Mucosa of stomach (tissue), 1 donor: ENCODE measurements at regions not wholly inside any gene's neighbourhood (a gene's known extent, or its start where the extent isn't known, plus 50 kb on each side); places are given as distances from the start of the nearest gene placed in this dataset.
"Not testable (repeated sequence)": the region's sequence is repeated elsewhere in the genome, so short reads cannot be mapped to it uniquely, and the experiment has no call there.

Experiments
- H3K27me3 ChIP-seq: one replicate; pipeline ENCODE4 v1.7.0; 2013; ENCODE audit warnings: mild to moderate bottlenecking, low read length; ENCODE audit not compliant: control insufficient read depth, insufficient read depth
- H3K36me3 ChIP-seq: one replicate; pipeline ENCODE4 v1.7.0; 2013; ENCODE audit warnings: low read length; ENCODE audit not compliant: control insufficient read depth, insufficient read depth
- H3K4me1 ChIP-seq: one replicate; pipeline ENCODE4 v1.7.0; 2013; ENCODE audit warnings: mild to moderate bottlenecking, low read length; ENCODE audit not compliant: control insufficient read depth, insufficient read depth
- H3K4me3 ChIP-seq: one replicate; pipeline ENCODE4 v1.7.0; 2013; ENCODE audit warnings: low read length
- H3K9ac ChIP-seq: one replicate; pipeline ENCODE4 v1.7.0; 2013; ENCODE audit warnings: mild to moderate bottlenecking, low read length, moderate library complexity
- H3K9me3 ChIP-seq: one replicate; pipeline ENCODE4 v1.7.0; 2013; ENCODE audit warnings: mild to moderate bottlenecking, low read length, moderate library complexity; ENCODE audit not compliant: control insufficient read depth
- donor health status: Pancreatic carcinoma.

DNA sequence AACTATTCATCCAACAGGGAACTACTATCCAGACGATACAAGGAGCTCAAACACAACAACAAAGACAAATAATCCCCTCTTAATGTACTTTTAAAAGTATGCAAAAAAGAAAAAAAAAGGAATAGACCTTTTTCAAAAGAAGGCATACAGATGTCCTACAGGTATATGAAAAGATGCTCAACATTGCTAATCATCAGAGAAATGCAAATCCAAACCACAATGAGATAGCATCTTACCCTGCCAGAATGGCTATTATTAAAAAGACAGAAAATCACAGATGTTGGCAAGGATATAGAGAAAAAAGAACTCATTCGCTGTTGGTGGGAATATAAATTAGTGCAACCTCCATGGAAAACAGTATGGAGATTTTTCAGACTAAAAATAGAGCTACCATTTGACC lies 67.1 kb upstream of the ENPP6 start:
- no peak overlapping the region for H3K4me3 ChIP-seq

DNA sequence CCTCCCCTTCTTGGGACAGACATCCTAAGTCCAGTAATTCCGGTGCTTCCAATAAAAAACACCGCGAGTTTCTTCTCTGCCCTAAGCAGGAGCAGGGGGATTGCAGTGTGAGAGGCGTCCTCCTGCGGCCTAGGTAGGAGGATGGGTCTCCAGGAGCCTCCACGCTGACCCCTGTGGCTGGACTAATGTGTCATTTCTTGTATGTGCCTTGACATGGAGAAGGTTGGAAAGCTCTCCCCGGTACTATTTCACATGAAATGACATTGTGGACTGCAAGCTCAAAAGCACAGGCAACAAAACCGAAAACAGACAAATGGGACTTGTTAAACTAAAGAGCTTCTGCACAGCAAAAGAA lies 66.6 kb upstream of the ENPP6 start:
- Histone ChIP-seq H3K4me1 (peaks cover 55% of the 10 kb centered on the region), H3K9me3 (no peaks in the 10 kb centered on the region), H3K9ac (no peak overlapping the region), H3K36me3 (no peaks in the 10 kb centered on the region), H3K4me3 (no peak overlapping the region), H3K27me3 (no peaks in the 10 kb centered on the region)

More for the DNA sequence above, 67.1 kb upstream of the ENPP6 start:
- H3K4me1 ChIP-seq = peaks cover 55% of the 10 kb centered on the region
- no peaks in the 10 kb centered on the region for H3K36me3 ChIP-seq
- no peaks in the 10 kb centered on the region for H3K9me3 ChIP-seq
- no peaks in the 10 kb centered on the region for H3K27me3 ChIP-seq
- H3K9ac ChIP-seq = no peak overlapping the region

DNA sequence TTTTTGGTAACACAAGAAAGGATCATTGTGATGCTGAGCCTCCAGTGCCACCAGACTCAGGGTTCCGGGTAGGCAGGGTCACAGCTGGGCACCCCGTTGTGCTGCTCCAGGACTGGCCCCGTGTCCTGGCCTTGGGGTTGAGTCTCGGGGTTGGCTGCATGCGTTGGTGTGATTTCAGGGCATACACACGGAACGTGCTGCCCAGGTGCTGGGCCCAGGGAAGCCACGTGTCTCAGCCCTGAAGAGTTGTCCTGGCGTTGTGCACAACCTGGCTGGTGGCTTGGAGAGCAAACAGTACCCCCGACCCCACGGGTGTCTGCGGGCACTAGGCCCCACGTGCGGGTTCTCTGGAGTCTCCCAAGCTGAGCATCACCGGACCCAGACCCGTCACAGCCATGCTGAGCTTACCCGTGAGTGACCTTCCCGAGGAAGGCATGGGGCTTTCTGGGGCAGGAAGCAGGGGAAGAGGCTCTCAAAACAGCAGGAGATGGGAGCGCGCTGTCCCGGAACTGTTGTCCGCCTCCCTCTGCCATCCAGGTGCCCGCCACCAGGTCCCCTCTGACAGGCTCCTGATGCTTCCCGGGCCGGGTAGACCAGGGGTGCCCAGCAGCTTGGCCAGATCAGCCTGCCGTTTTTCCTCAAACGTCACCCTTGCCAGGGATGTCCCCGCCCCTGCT lies 66.1 kb upstream of the ENPP6 start:
- Histone ChIP-seq H3K4me1 (peaks cover 49% of the 10 kb centered on the region), H3K9me3 (no peaks in the 10 kb centered on the region), H3K4me3 (no peak overlapping the region), H3K9ac (no peak overlapping the region), H3K36me3 (no peaks in the 10 kb centered on the region), H3K27me3 (no peaks in the 10 kb centered on the region)

- Histone ChIP-seq H3K9me3 (no peaks in the 10 kb centered on the region), H3K36me3 (no peaks in the 10 kb centered on the region), H3K27me3 (no peaks in the 10 kb centered on the region), H3K9ac (no peak overlapping the region), H3K4me3 (no peak overlapping the region), H3K4me1 (peaks cover 43% of the 10 kb centered on the region)
Observed at GRCh38 chr4:184282895-184283654, 65.4 kb upstream of the ENPP6 start.

- peak overlapping the region; percentile 9 for H3K9ac ChIP-seq
- H3K36me3 ChIP-seq = no peaks in the 10 kb centered on the region
- H3K4me1 ChIP-seq = peaks cover 35% of the 10 kb centered on the region
- no peaks in the 10 kb centered on the region for H3K27me3 ChIP-seq
- H3K9me3 ChIP-seq = no peaks in the 10 kb centered on the region
- H3K4me3 ChIP-seq = no peak overlapping the region
Observed at GRCh38 chr4:184282251-184282713, 64.6 kb upstream of the ENPP6 start.

DNA sequence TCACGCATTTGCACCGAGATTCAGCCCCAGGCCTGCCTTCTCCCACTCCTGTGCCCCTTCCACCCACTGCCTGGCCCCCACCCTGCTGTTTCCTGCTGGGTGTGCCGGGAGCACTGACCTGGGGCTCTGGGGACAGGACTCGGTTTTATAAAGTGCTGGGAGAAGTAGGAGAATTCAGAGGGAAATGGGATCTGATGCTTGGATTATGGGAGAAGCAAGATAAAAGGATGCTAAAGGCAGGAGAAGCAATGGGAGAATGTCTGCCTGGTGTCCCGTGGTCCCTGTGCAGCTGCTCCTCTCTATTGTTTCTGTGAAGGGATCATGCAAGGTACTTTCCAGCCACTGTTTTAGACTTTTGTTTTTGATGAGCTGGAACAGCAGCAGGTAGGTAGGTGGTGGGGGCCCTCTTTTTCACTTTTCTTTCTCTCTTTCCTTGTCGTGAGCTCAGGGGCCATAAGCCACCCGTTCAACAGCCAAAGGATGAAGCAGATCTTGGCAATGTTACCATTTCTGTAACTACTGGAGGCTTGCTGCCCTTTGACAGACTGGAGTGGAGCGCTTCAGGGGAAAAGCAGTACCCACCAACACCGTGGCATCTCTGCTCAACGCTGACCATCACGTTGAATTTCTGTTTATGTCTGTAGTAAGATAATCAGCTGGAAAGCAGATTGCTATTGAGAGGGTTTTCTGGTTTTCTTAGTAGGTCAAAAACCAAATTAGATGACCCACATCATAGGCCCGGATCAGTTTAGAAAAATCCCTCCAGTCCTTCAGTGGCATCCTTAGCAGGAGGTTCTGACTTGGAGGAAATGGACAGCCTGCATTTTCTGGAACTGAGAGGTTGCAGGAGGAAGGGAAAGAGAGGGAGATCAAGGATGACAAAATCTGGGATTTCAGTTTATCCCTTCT lies 63.8 kb upstream of the ENPP6 start:
- Histone ChIP-seq H3K9ac (no peak overlapping the region), H3K9me3 (no peaks in the 10 kb centered on the region), H3K4me3 (no peak overlapping the region), H3K4me1 (peaks cover 34% of the 10 kb centered on the region), H3K27me3 (no peaks in the 10 kb centered on the region), H3K36me3 (no peaks in the 10 kb centered on the region)

DNA sequence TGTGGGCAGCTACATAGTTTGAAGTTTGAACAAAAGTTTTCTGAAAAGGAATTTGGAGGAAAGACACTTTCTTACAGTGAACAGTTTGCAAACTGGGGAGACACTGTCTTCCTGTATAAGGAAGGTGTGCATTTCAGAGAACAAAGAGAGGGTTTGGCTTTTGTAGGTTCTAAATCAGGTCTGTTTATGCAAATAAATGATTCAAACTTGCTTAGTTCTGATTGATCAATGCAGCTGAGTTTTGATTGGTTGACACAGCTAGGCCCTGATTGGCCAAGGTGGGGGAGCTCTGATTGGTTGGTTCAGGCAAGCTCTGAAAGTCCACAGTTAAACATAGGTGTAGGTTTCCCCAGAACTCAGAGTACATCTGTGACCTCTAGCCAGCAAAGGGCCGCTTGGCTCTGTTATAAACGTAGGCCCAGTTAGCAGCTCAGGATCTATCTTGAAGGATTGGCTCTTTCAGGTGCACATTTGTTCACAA lies 63.0 kb upstream of the ENPP6 start:
- no peaks in the 10 kb centered on the region for H3K36me3 ChIP-seq
- H3K9ac ChIP-seq = no peak overlapping the region
- peaks cover 34% of the 10 kb centered on the region for H3K4me1 ChIP-seq
- H3K4me3 ChIP-seq = no peak overlapping the region
- H3K9me3 ChIP-seq = no peaks in the 10 kb centered on the region
- no peaks in the 10 kb centered on the region for H3K27me3 ChIP-seq

GRCh38 chr4:184280137-184280536 lies 62.5 kb upstream of the ENPP6 start:
- H3K27me3 ChIP-seq = no peaks in the 10 kb centered on the region
- H3K4me1 ChIP-seq = peaks cover 34% of the 10 kb centered on the region
- no peaks in the 10 kb centered on the region for H3K9me3 ChIP-seq
- H3K9ac ChIP-seq = no peak overlapping the region
- H3K36me3 ChIP-seq = no peaks in the 10 kb centered on the region
- H3K4me3 ChIP-seq = no peak overlapping the region

GRCh38 chr4:184279496-184280061 lies 61.9 kb upstream of the ENPP6 start:
- Histone ChIP-seq H3K27me3 (no peaks in the 10 kb centered on the region), H3K36me3 (no peaks in the 10 kb centered on the region), H3K4me3 (no peak overlapping the region), H3K9me3 (no peaks in the 10 kb centered on the region), H3K9ac (no peak overlapping the region), H3K4me1 (peaks cover 34% of the 10 kb centered on the region)

- H3K4me1 ChIP-seq = peaks cover 25% of the 10 kb centered on the region
- H3K9me3 ChIP-seq, H3K9ac ChIP-seq, H3K4me3 ChIP-seq, H3K36me3 ChIP-seq, H3K27me3 ChIP-seq: not testable (repeated sequence)
Observed at GRCh38 chr4:184277769-184278168, 60.1 kb upstream of the ENPP6 start.

GRCh38 chr4:184277010-184277409 lies 59.3 kb upstream of the ENPP6 start:
- peaks cover 18% of the 10 kb centered on the region for H3K4me1 ChIP-seq
- H3K27me3 ChIP-seq, H3K36me3 ChIP-seq, H3K9ac ChIP-seq, H3K4me3 ChIP-seq, H3K9me3 ChIP-seq: not testable (repeated sequence)
